NT2/D1 (cell line): ENCODE measurements at regions not wholly inside any gene's neighbourhood (a gene's known extent, or its start where the extent isn't known, plus 50 kb on each side); places are given as distances from the start of the nearest gene placed in this dataset.

ENCODE experiments used
- DNase-seq: peaks from one replicate; pipeline ENCODE4 v3.0.0-alpha.2; 2011; ENCODE audit warnings: low read depth, low spot score
- H3K27me3 ChIP-seq: 2 replicates; pipeline ENCODE4 v1.6.0; 2011; ENCODE audit warnings: mild to moderate bottlenecking; ENCODE audit not compliant: insufficient read length, insufficient read depth
- H3K36me3 ChIP-seq: 2 replicates; pipeline ENCODE4 v1.6.1; 2011; ENCODE audit warnings: mild to moderate bottlenecking, low read length, mixed read lengths; ENCODE audit not compliant: insufficient read depth, insufficient read length
- H3K4me1 ChIP-seq: 2 replicates; pipeline ENCODE4 v1.5.1; 2011; ENCODE audit not compliant: insufficient read depth, insufficient read length
- H3K4me3 ChIP-seq: 2 replicates; pipeline ENCODE4 v1.5.1; 2011; ENCODE audit warnings: low read depth; ENCODE audit not compliant: insufficient read length
- H3K9ac ChIP-seq: 2 replicates; pipeline ENCODE4 v1.6.0; 2011; ENCODE audit warnings: low read depth; ENCODE audit not compliant: insufficient read length
- H3K9me3 ChIP-seq: 2 replicates; pipeline ENCODE4 v1.5.1; 2011; ENCODE audit warnings: mild to moderate bottlenecking, low read length; ENCODE audit not compliant: insufficient read depth
- SUZ12 ChIP-seq: IDR thresholded peaks from 2 replicates; pipeline ENCODE4 v1.6.1; 2011; ENCODE audit not compliant: insufficient read length, insufficient read depth; ENCODE audit errors: extremely low read depth
- YY1 ChIP-seq: IDR thresholded peaks from 2 replicates; pipeline ENCODE4 v1.6.1; 2011; ENCODE audit not compliant: insufficient read length, insufficient read depth
- ZNF274 ChIP-seq: IDR thresholded peaks from 2 replicates; pipeline ENCODE4 v1.6.1; 2011; ENCODE audit warnings: mild to moderate bottlenecking, low read depth, low read length

DNA sequence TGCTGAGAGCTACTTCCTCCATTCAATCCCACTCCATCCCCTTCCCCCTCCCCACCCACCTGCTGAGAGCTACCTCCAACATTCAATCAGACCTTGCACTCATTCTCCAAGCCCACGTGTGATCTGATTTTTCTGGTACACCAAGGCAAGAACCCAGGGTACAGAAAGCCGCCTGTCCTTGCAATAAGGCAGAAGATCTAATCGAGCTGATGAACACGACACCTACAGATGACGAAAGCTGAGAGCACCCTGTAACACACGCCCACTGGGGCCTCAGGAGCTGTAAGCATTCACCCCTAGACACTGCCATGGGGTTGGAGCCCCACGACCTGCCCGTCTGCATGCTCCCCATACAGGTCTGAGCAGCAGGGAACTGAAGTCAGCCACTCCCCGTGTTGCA, 58.3 kb downstream of the TRIML1 start:
- TF ChIP-seq SUZ12 (no peak), YY1 (no peak), ZNF274 (no peak)
- no peaks in the 10 kb centered on the region for H3K27me3 ChIP-seq
- no peaks in the 10 kb centered on the region for H3K9me3 ChIP-seq
- no peak overlapping the region for H3K9ac ChIP-seq
- H3K4me1 ChIP-seq, result no peaks in the 10 kb centered on the region
- no peaks in the 10 kb centered on the region for H3K36me3 ChIP-seq
- H3K4me3 ChIP-seq, result no peak overlapping the region
- DNase-seq, result no peak

DNA sequence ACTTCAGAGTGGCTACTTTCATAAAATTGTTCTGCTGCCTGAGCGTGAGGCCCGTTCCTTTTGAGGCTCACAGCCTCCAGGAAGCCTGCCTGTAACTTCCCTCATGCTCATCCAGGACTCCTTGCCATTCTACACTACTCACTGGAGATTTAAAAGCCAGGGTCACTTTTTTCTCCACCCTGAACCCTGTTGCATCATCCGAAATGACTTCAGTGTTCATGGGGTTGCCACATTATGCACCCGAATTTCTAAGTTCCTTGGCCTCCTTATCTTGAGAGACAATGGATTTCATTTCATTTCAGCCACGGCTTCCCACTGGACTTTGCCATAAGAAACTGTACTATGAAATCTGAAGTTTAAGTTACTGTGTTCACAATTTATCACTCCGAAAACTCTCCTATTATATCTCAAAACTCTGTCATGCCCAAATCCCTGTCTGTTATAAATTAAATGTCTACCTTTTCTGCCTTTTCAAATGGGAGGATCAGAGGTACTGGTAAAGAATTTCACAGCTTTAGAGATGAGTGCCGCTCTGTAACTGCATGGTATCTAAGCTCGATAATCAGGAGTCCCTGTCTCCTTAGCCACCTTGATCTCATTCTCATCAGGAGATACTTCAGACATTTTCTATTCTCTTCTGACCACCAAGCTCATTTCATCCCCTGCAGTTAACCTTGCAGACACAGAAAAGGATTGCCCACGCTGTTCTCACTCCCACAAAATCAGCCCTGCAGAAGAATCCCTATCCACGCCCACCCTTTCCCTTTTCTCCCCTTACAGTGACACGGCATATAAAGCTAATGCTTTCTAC, 59.9 kb downstream of the TRIML1 start:
- Histone ChIP-seq H3K9ac (no peak overlapping the region), H3K4me1 (no peaks in the 10 kb centered on the region), H3K9me3 (no peaks in the 10 kb centered on the region), H3K27me3 (no peaks in the 10 kb centered on the region), H3K4me3 (no peak overlapping the region), H3K36me3 (no peaks in the 10 kb centered on the region)
- no peak for DNase-seq
- TF ChIP-seq SUZ12 (no peak), YY1 (no peak), ZNF274 (no peak)

GRCh38 chr4:188201851-188202250, 62.6 kb downstream of the TRIML1 start:
- no peak for DNase-seq
- Histone ChIP-seq H3K27me3 (no peaks in the 10 kb centered on the region), H3K4me3 (no peak overlapping the region), H3K9me3 (no peaks in the 10 kb centered on the region), H3K9ac (no peak overlapping the region), H3K4me1 (no peaks in the 10 kb centered on the region), H3K36me3 (no peaks in the 10 kb centered on the region)
- TF ChIP-seq YY1 (no peak), SUZ12 (no peak), ZNF274 (no peak)

DNA sequence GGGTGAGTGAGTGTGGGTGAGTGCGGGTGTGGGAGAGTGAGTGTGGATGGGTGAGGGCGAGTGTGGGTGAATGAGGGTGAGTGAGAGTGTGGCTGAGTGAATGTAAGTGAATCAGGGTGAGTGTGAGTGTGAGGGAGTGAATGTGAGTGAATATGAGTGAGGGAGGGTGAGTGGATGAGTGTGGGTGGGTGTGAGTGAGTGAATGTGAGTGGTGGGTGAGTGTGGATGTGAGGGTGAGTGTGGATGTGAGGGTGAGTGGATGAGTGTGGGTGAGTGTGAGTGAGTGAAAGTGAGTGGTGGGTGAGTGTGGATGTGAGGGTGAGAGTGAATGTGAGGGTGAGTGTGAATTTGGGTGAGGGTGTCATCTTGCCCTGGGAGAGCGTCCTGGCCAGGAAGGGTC, 67.5 kb downstream of the TRIML1 start:
- Histone ChIP-seq H3K9me3 (no peaks in the 10 kb centered on the region), H3K9ac (no peak overlapping the region), H3K36me3 (no peaks in the 10 kb centered on the region), H3K4me3 (no peak overlapping the region), H3K27me3 (no peaks in the 10 kb centered on the region), H3K4me1 (no peaks in the 10 kb centered on the region)
- DNase-seq, result no peak
- TF ChIP-seq ZNF274, result no peak
- TF ChIP-seq YY1, result no peak
- TF ChIP-seq SUZ12, result no peak

GRCh38 chr4:188214861-188215260, 75.6 kb downstream of the TRIML1 start:
- Histone ChIP-seq H3K36me3 (no peaks in the 10 kb centered on the region), H3K9me3 (no peaks in the 10 kb centered on the region), H3K9ac (no peak overlapping the region), H3K4me1 (no peaks in the 10 kb centered on the region), H3K4me3 (no peak overlapping the region), H3K27me3 (no peaks in the 10 kb centered on the region)
- TF ChIP-seq SUZ12 (no peak), ZNF274 (no peak), YY1 (no peak)
- DNase-seq, result no peak

- Histone ChIP-seq H3K4me3 (no peak overlapping the region), H3K27me3 (no peaks in the 10 kb centered on the region)
- DNase-seq, result no peak
These were observed 79.2 kb downstream of the TRIML1 start for GRCh38 chr4:188218392-188218791.

GRCh38 chr4:188220006-188220405, 80.8 kb downstream of the TRIML1 start:
- Histone ChIP-seq H3K4me1 (no peaks in the 10 kb centered on the region), H3K9ac (no peak overlapping the region), H3K4me3 (no peak overlapping the region), H3K9me3 (no peaks in the 10 kb centered on the region), H3K36me3 (no peaks in the 10 kb centered on the region), H3K27me3 (no peaks in the 10 kb centered on the region)
- TF ChIP-seq YY1 (no peak), SUZ12 (no peak), ZNF274 (no peak)
- DNase-seq, result no peak

More at GRCh38 chr4:188218392-188218791, 79.2 kb downstream of the TRIML1 start:
- Histone ChIP-seq H3K4me1 (no peaks in the 10 kb centered on the region), H3K9me3 (no peaks in the 10 kb centered on the region), H3K9ac (no peak overlapping the region), H3K36me3 (no peaks in the 10 kb centered on the region)
- no peak for TF ChIP-seq YY1
